GM23338 (cell line): ENCODE measurements at regions not wholly inside any gene's neighbourhood (a gene's known extent, or its start where the extent isn't known, plus 50 kb on each side); places are given as distances from the start of the nearest gene placed in this dataset.

ENCODE experiments used
- EZH2 ChIP-seq: fragments of 200-600 bp; sonication (generic); IDR thresholded peaks from one replicate; pipeline ENCODE4 v1.8.0; 2017; ENCODE audit warnings: antibody characterized with exemption, mild to moderate bottlenecking, low read depth; ENCODE audit not compliant: unreplicated experiment
- JUNB ChIP-seq: IDR thresholded peaks from one replicate; pipeline ENCODE4 v1.6.1; 2016; ENCODE audit warnings: antibody characterized with exemption; ENCODE audit not compliant: unreplicated experiment
- NANOG ChIP-seq: IDR thresholded peaks from 2 replicates; pipeline ENCODE4 v1.6.1; 2016; ENCODE audit warnings: antibody characterized with exemption, borderline replicate concordance
- POLR2AphosphoS5 ChIP-seq: IDR thresholded peaks from 2 replicates; pipeline ENCODE4 v1.6.1; 2016; ENCODE audit warnings: antibody characterized with exemption, low read depth
- TF ChIP-seq, protein P1 (sequence below): IDR thresholded peaks from one replicate; pipeline ENCODE4 v1.6.1; 2018; ENCODE audit warnings: antibody characterized with exemption; ENCODE audit not compliant: unreplicated experiment
- TF ChIP-seq, protein P2 (sequence below), 2 experiments: fragments of 200-600 bp in 1 of 2; sonication (generic) in 1 of 2; conservative IDR thresholded peaks; 2 replicates each; pipeline versions ENCODE4 v1.5.1 to v1.6.1; 2016 to 2017; ENCODE audit warnings: antibody characterized with exemption in 2 of 2, low read depth in 2 of 2, mild to moderate bottlenecking in 2 of 2, moderate library complexity in 1 of 2

GRCh38 chr10:28091913-28092312 is 93.0 kb upstream of the ODAD2 start:
- TF ChIP-seq, protein P1, sequence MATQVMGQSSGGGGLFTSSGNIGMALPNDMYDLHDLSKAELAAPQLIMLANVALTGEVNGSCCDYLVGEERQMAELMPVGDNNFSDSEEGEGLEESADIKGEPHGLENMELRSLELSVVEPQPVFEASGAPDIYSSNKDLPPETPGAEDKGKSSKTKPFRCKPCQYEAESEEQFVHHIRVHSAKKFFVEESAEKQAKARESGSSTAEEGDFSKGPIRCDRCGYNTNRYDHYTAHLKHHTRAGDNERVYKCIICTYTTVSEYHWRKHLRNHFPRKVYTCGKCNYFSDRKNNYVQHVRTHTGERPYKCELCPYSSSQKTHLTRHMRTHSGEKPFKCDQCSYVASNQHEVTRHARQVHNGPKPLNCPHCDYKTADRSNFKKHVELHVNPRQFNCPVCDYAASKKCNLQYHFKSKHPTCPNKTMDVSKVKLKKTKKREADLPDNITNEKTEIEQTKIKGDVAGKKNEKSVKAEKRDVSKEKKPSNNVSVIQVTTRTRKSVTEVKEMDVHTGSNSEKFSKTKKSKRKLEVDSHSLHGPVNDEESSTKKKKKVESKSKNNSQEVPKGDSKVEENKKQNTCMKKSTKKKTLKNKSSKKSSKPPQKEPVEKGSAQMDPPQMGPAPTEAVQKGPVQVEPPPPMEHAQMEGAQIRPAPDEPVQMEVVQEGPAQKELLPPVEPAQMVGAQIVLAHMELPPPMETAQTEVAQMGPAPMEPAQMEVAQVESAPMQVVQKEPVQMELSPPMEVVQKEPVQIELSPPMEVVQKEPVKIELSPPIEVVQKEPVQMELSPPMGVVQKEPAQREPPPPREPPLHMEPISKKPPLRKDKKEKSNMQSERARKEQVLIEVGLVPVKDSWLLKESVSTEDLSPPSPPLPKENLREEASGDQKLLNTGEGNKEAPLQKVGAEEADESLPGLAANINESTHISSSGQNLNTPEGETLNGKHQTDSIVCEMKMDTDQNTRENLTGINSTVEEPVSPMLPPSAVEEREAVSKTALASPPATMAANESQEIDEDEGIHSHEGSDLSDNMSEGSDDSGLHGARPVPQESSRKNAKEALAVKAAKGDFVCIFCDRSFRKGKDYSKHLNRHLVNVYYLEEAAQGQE: no peak
- TF ChIP-seq, protein P2, sequence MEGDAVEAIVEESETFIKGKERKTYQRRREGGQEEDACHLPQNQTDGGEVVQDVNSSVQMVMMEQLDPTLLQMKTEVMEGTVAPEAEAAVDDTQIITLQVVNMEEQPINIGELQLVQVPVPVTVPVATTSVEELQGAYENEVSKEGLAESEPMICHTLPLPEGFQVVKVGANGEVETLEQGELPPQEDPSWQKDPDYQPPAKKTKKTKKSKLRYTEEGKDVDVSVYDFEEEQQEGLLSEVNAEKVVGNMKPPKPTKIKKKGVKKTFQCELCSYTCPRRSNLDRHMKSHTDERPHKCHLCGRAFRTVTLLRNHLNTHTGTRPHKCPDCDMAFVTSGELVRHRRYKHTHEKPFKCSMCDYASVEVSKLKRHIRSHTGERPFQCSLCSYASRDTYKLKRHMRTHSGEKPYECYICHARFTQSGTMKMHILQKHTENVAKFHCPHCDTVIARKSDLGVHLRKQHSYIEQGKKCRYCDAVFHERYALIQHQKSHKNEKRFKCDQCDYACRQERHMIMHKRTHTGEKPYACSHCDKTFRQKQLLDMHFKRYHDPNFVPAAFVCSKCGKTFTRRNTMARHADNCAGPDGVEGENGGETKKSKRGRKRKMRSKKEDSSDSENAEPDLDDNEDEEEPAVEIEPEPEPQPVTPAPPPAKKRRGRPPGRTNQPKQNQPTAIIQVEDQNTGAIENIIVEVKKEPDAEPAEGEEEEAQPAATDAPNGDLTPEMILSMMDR (conservative IDR thresholded peaks at IDR 0.05; ENCODE audit: low read depth in 2 of 2): no peak
- TF ChIP-seq NANOG: no peak
- no peak for TF ChIP-seq JUNB
- no peak for TF ChIP-seq EZH2
- no peak for TF ChIP-seq POLR2AphosphoS5
